Germinal center (tissue), 1 donor: ENCODE measurements at regions not wholly inside any gene's neighbourhood (a gene's known extent, or its start where the extent isn't known, plus 50 kb on each side); places are given as distances from the start of the nearest gene placed in this dataset.

Experiments
- DNase-seq: peaks from one replicate; pipeline ENCODE4 v3.0.0; 2012; ENCODE audit warnings: mixed read lengths, low spot score

DNA sequence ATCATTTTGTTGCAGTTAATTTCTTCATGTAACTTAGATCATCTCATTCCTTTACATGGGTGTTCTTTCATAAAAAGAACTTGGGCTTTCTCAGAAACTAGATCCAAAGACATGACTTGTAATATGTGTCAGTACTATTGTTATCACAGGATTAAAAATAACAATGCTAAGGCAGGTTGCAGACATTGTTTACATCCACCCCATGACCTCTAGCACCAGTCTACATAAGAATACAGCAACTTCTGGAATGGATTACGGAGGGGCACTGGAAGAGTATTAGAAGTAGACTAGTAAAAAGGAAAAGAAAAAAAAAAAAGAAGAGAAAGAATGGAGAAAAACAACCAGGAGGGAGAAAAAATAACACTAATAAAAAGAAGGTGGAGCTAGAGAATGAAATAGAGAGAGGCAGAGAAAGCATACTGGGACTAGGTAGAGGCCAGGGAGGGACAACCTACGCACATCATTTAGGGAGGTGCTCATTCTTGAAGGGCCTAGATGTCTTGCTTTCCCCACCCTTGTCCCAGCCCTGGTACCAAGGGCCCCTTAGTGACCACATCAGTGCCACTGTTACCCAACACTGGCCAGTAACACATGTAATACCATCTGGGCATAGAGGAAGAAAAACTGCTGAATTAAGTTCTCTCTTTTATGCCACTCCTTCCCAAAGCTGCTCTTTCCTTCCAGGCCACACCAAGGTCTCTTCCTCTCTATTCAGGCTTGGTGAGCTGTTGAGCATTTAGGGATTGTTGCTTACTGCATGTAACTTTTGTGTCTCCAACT, 70.6 kb upstream of the KLF7 start:
- DNase-seq = no peak

GRCh38 chr2:207238831-207239701, 73.3 kb upstream of the KLF7 start:
- no peak for DNase-seq

- no peak for DNase-seq
Measured at GRCh38 chr2:207239754-207240494, 74.2 kb upstream of the KLF7 start.

DNA sequence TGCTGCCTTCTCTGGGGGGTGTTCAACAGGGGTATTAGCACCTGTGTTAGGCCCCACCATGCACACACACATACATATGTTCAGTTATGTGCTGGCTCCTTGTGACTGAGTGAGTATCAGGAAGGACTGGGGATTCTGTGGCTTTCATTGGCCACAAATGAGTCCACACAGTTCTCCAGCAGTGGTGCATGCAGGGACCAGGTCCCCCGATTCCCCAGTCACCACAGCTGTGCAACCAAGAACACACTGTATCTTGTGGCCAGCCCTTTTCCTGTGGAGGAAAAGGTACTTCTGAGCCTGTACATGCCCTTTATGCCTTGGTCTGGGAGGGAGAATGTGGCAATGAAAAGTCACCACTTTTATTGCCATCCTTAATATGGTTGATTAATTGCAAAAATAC, 74.9 kb upstream of the KLF7 start:
- DNase-seq = no peak

- DNase-seq = no peak
Measured at GRCh38 chr2:207241198-207241597, 75.5 kb upstream of the KLF7 start.

DNA sequence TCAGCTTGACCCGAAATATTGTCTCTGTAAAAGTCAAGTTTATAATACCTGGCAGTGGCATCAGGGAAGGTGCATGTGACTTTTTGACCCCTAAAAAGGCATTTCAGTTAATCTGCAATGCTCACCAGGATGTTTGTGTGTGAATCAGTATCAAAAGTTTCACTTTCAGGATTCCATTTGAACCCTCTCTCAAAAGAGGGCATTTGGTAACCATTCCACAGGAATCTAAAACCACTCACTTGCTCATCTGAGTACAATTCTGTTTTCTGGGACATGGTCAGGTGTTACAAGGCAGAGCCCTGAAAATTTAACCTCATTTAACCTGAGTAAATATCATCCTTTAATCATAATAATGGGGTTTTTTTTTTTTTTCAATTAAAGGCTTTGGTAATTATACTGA, 77.9 kb upstream of the KLF7 start:
- no peak for DNase-seq

DNA sequence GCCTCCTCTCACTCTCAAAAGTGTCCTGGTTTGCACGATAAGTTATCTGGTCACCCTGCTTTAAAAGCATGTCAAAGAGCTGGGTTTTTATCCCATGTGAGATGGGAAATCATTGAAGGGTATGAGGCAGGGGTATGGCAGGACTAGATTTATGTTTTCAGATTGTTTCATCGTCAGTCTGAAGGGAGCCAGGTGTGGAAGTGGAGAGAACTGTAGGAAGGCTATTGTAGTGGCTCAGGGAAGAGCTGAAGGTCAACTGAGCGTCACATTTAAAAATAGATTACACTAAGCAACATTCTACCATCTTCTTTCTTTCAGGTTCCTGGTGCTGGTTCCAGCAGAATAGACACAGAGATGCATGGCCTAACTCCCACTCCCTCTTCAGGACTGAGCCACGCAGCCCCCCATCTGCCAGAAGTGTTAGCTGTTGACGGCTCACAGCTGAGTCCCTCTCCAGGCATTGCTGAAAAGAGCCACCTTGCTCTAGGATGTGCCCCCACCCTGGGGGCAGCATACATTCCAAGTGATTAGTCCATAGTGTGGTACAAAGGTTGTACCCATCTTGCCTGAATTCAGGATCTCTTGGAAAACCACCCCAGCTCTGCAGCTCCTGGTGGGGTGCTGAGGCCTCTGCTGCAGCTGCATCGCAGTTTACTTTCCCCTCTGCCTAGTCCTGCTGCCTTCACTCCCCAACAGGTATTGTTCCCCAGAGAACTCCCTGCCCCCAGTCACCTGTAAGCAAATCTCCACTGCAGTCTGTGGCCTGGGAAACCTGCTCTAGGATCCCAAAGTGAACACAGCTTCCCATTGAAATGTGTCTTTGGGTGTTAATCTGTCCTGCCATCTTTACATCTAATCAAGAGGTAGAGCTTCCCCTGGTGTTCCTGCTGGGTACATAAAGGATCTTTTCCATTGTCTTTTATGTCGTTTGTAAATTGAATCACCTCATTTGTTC, 79.5 kb upstream of the KLF7 start:
- no peak for DNase-seq

DNA sequence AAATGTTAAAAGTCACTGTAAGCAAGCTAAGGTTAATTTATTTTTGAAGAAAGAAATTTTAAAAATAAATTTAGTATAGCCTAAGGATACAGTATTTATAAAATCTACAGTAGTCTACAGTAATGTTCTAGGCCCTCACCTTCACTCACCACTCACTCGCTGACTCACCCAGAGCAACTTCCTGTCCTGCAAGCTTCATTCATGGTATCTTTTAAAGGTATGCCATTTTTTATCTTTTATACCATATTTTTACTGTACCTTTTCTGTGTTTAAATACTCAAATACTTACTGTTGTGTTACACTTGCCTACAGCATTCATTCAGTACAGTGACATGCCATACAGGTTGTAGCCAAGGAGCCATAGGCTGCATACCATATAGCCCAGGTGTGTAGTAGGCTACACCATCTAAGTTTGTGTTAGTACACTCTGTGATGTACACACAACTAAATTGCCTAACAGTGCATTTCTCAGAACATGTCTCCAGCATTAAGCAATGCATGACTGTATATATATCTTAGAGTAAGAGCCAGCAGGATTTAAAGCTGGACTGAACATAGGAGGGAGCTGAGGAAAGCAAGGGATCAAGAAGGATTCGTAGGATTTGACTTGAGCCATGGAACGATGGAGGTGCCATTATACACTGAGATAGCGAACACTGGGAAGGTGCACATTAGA, 83.1 kb upstream of the KLF7 start:
- DNase-seq = no peak

DNA sequence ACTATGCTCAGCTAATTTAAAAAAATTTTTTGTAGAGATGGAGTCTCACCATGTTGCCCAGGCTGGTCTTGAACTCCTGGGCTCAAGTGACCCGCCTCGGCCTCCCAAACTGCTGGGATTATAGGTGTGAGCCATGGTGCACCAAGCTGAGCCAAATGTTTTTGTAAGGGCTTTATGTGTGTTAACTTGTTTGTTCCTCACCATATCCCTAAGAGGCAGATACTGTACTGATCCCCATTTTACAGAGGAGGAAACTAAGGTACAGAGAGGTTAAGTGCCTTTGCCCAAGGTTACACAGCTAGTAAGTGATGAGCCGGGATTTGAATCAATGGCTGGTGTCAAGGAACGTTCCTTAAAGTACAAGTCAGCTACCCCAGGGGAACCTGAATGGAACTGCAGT, 85.3 kb upstream of the KLF7 start:
- DNase-seq = no peak

- DNase-seq = no peak
Measured at GRCh38 chr2:207251573-207252192, 85.9 kb upstream of the KLF7 start.

GRCh38 chr2:207252416-207252815, 86.7 kb upstream of the KLF7 start:
- DNase-seq = no peak

- DNase-seq = no peak
Measured at GRCh38 chr2:207252979-207253645, 87.4 kb upstream of the KLF7 start.

DNA sequence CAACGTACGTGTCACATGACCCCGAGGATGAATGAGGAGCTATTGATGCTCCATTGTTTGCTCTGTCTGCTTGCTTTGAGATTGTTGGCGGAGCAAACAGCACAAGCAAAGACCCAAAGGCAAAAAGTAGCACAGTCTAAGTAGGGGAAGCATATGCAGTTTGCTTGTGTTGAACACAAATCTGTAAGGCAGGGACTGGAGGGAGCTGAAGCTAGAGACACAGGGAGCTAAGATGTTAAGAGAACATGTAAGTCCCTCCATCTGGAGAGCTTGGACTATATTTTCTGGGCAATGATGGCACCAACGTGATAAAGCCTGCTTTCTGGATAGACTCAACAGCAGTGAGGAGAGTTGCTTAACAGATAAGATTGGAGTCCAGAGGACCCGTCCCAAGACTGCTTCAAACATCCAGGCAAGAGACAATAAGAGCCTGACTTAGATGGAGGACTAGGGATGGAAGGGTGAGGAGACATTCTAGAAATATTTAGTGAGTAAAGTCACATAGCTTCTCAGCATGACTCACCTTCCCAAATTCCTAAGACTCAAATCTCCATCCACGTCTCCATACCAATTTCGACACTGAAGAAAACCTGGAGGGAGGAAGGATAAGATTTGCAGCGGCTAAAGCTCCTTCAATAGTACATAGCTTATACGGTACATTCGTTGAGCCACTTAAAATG, 88.1 kb upstream of the KLF7 start:
- no peak for DNase-seq

GRCh38 chr2:207254591-207255464, 89.1 kb upstream of the KLF7 start:
- no peak for DNase-seq

DNA sequence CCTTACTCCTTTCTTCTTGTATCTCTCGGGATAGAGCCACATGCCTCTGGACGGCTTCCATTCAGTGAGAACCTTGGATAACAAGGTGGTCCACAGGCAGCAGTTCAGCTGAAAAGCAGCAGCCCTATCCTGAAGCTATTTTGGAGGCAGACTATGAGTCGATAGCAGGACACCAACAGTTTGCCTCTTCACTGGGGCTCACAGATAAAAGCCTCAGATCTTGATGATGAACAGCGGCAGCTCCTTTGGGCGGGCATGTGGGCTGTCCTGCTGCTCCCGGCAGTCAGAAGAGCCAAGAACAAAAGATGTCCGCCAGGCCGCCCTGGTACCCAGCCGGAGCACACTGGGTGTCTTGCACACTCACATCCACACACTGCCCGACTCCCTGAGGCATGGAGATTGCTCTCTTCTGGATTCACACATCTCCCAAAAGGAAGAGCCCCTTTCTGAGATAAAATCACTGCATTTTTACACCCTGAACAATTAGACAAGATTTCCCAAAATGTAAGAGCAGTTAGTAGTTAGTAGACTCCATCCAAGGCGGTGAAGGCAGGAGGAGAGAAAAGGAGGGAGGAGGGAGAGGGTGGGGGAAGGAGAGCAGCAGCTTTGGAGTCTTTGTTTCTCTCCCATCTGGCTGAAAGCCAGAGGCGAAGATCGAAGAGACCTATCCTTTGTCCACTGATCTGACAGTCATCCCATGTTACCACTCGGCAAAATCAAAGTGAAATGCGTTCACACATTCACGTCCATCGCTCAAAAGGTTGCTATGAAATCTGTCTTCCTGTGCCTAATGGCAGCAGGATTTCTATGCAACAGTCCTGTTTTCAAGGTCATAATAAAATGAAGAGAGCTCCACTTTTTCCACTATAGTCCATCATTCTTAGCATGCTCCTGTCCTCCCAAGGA, 90.1 kb upstream of the KLF7 start:
- no peak for DNase-seq

DNA sequence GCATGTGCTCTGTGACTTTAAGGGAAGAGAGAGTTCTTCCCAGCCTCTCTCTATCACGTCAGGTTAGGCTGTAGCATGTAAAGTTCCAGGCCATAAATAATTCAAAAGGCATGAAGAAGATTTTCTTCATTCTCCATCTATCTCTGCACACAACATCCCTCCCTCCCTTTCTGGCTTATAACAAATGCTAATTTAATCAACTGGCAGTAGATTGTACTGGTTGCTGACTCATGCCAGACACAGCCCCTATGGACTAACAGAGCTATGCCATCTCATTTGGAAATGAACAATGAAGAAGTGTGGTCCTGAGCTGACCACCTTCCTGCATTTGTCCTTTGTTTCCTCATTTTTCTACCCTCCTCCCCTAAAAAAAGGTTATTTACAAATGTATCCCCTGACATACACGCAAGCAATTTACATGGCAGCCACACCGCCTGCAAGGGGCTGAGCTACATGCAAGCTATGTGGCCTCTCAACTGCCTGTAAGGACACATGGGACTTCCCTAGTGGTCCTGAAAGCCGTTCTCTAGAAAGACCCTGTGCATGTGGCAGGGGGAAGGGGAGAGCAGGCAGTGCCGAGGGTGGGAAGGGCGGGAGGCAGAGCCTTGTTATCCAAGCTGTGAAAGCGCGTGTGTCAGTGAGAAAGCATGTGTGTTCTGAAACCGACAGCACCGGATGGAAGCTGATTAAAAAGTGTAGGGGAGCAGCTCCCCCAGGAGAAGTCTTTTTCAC, 90.9 kb upstream of the KLF7 start:
- no peak for DNase-seq
